Gastrocnemius medialis (tissue), 4 donors: ENCODE measurements at regions not wholly inside any gene's neighbourhood (a gene's known extent, or its start where the extent isn't known, plus 50 kb on each side); places are given as distances from the start of the nearest gene placed in this dataset.

ENCODE experiments used
- POLR2A ChIP-seq, 2 donors: fragments of 450-650 bp; IDR thresholded peaks; one replicate each; pipeline ENCODE4 v1.6.1; 2017; ENCODE audit warnings: antibody characterized with exemption in 2 of 2, mild to moderate bottlenecking in 2 of 2, moderate library complexity in 2 of 2
- TF ChIP-seq, protein P1 (sequence below), 5 experiments: fragments of 450-650 bp in 3 of 5; fragments of 200-600 bp in 2 of 5; sonication (generic) in 2 of 5; IDR thresholded peaks in 4 of 5; conservative IDR thresholded peaks in 1 of 5; 1 replicate in 4 of 5; 2 replicates in 1 of 5; pipeline ENCODE4 v1.5.1; 2016 to 2019; ENCODE audit warnings: antibody characterized with exemption in 5 of 5, mild to moderate bottlenecking in 3 of 5, moderate library complexity in 3 of 5

DNA sequence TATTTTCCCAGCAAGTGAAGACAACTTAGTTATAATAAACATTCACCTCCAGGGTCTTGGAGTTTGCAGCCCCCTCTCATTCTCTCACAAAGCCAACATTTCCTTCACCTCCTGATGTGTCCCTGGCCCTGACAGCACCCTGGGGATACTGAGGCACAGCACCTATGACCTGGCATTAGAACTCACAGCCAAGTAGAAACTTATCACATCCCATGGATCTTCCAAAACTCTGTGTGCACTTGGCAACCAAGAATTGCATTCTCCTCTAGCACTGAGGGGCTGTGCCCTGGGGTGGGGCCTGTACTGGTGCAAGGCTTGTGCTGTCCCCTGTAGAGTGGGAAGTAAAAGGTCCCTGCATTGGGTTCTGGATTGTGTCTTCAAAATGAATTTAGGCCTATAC, 116.7 kb upstream of the IGLL5 start:
- TF ChIP-seq, protein P1, sequence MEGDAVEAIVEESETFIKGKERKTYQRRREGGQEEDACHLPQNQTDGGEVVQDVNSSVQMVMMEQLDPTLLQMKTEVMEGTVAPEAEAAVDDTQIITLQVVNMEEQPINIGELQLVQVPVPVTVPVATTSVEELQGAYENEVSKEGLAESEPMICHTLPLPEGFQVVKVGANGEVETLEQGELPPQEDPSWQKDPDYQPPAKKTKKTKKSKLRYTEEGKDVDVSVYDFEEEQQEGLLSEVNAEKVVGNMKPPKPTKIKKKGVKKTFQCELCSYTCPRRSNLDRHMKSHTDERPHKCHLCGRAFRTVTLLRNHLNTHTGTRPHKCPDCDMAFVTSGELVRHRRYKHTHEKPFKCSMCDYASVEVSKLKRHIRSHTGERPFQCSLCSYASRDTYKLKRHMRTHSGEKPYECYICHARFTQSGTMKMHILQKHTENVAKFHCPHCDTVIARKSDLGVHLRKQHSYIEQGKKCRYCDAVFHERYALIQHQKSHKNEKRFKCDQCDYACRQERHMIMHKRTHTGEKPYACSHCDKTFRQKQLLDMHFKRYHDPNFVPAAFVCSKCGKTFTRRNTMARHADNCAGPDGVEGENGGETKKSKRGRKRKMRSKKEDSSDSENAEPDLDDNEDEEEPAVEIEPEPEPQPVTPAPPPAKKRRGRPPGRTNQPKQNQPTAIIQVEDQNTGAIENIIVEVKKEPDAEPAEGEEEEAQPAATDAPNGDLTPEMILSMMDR (IDR thresholded peaks at IDR 0.05 in 4 of 5, conservative IDR thresholded peaks at IDR 0.05 in 1 of 5): no peak
- TF ChIP-seq POLR2A (IDR thresholded peaks at IDR 0.05): no peak
